GM12874 (cell line): ENCODE measurements at regions not wholly inside any gene's neighbourhood (a gene's known extent, or its start where the extent isn't known, plus 50 kb on each side); places are given as distances from the start of the nearest gene placed in this dataset.

Source experiments
- CTCF ChIP-seq: IDR thresholded peaks from 2 replicates; pipeline ENCODE4 v1.5.1; 2011; ENCODE audit warnings: low read depth, mild to moderate bottlenecking, control low read depth, low read length, moderate library complexity; ENCODE audit not compliant: insufficient read depth

DNA sequence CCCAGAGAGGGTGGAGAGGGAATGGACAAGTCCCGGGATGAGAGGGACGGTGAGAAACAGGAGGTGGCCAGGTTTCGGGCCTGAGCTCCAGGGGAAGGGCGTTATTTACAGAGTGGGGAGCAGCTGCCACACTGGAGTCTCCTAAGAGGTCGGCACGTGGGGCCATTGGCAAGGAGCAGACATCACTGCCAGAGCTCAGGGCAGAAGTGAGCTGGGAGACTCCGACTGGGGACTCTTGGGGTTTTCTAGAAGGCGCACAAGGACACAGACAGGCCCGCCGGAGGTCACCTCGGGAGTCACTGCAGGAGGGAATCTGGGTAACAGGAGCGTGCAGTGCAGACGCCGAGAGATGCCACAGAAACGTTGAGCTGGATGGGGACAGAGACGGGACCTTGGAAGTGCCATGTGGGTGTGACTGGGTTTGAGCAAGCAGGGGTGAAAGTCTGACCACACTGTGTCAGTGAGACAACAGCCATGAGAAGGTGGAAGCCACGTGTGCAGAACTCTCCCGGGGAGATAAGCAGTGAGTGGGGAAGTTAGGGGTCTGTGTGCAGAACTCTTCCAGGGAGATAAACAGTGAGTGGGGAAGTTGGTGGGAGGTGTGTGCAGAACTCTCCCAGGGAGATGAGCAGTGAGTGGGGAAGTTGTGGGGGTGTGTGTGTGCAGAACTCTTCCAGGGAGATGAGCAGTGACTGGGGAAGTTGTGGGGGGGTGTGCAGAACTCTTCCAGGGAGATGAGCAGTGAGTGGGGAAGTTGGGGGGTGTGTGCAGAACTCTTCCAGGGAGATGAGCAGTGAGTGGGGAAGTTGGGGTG is 187.5 kb downstream of the SHANK2 start:
- TF ChIP-seq CTCF = no peak

DNA sequence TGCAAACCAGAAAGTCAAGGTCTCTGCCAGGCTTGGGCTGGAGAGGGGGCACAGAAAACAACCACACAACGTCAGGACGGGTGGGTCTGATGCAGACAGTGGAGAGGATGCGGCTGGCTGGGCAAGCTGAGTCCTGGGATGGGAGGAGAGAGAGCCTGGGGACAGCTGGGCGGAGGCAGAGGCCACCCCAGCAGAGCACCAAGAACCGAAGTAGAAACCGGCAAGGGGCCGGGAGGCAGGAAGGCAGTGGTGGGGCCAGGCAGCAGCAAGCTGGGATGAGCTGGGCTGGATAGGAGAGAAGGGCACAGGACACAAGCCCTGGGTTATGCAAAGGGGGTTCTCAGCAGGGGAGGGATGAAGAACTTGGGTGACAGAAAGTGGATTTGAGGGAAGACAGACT is 188.2 kb downstream of the SHANK2 start:
- TF ChIP-seq CTCF = no peak

GRCh38 chr11:71063129-71063528 is 189.2 kb downstream of the SHANK2 start:
- TF ChIP-seq CTCF = no peak

DNA sequence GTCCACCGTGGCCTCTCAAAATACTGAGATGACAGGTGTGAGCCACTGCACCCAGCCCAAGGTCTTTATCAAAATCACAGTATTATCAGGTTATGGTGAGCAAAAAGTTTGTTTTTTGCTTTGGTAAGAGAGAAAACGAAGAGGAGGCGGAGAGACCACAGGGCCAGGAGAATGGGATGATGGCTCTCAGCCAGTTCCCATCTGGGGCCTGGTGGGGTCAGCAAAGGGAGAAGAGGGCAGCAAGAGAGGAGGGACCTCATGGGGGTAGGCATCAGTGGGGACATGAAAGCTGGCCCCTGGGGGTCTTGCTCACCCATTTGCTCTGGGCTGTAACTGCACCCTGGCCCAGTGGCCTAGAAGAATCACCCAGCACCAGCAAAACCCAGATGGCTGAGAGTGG is 190.2 kb downstream of the SHANK2 start:
- TF ChIP-seq CTCF = no peak

DNA sequence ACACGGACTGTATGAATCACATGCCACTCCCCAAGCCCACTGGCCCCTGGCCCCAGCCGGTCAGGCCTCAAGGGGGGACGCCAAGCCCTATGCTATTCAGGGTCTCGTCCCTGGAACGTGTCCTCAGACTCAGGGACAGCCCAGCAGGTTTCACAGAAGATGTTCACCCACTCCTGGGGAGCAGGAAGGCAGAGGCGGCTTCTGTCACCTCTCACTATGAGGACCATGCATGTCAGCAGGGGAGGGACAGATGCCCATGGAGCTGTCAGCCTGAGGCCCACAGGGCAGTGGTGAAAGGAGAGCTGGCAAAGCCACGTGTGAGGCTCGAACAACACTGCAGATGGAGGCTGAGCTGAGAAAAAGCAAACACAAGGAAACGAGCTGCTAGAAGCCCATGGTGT is 192.0 kb downstream of the SHANK2 start:
- TF ChIP-seq CTCF = no peak

DNA sequence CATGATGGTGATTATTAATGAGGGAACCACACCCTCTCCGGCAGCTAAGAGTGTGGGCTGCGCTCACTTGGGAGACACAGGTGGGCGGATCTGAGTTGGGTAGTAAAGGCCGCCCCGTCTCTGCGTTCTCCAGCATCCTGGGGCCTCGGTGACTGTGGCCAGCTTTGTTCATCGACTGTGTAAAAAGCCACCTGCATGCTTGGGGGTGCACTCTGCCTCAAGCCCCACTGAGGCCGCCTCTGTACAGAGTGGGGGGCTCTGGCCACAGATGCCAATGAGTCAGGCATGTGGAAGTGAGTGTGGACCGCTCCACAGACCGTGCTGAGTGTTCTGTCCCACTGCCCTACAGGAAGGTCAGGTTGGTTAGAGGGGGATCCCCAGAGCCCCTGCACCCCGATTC is 192.7 kb downstream of the SHANK2 start:
- TF ChIP-seq CTCF = no peak

DNA sequence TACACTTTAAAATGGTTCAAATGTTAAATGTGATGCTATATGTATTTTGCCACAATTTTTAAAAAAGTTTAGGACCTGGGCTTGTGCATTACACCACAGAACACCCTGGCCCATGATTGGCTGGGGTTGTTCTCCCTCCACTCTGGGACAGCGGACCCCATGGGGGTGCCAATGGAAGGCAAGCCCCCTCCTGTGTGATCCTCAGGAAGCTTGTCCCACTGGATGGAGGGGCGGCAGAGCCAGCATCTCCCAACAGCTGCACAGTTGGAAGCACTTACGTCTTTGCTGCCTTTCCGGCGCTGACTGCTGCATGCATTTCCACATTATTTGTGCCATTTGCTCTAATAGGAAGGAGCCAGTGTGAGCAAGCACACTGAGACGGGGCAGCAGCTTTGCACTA is 196.5 kb downstream of the SHANK2 start:
- no peak for TF ChIP-seq CTCF
